Kidney capillary endothelial cell (primary cell): ENCODE measurements at regions not wholly inside any gene's neighbourhood (a gene's known extent, or its start where the extent isn't known, plus 50 kb on each side); places are given as distances from the start of the nearest gene placed in this dataset.
"Not testable (repeated sequence)": the region's sequence is repeated elsewhere in the genome, so short reads cannot be mapped to it uniquely, and the experiment has no call there.

Experiments used
- DNase-seq: peaks from one replicate; pipeline ENCODE4 v3.0.0-alpha.2; 2018; ENCODE audit warnings: low spot score

- DNase-seq: no peak
Observed at GRCh38 chr2:20499387-20499786, 52.5 kb downstream of the RHOB start.

- DNase-seq: no peak
Observed at GRCh38 chr2:20501974-20502373, 55.1 kb downstream of the RHOB start.

GRCh38 chr2:20502496-20502895, 55.6 kb downstream of the RHOB start:
- DNase-seq: not testable (repeated sequence)

GRCh38 chr2:20504174-20504573, 57.3 kb downstream of the RHOB start:
- no peak for DNase-seq

- no peak for DNase-seq
Observed at GRCh38 chr2:20506201-20506685, 59.4 kb downstream of the RHOB start.

GRCh38 chr2:20507166-20507692, 60.4 kb downstream of the RHOB start:
- no peak for DNase-seq

GRCh38 chr2:20507711-20508110, 60.8 kb downstream of the RHOB start:
- no peak for DNase-seq

GRCh38 chr2:20509301-20509769, 62.5 kb downstream of the RHOB start:
- DNase-seq: no peak

GRCh38 chr2:20509770-20510490, 63.1 kb downstream of the RHOB start:
- DNase-seq: no peak

- no peak for DNase-seq
Observed at GRCh38 chr2:20511130-20511529, 64.3 kb downstream of the RHOB start.

- no peak for DNase-seq
Observed at GRCh38 chr2:20512061-20512605, 65.3 kb downstream of the RHOB start.

GRCh38 chr2:20513946-20514345, 67.1 kb downstream of the RHOB start:
- DNase-seq: no peak

- DNase-seq: peak; percentile 93
Observed at GRCh38 chr2:20514596-20515269, 67.9 kb downstream of the RHOB start.

GRCh38 chr2:20515290-20516220, 68.7 kb downstream of the RHOB start:
- no peak for DNase-seq

- DNase-seq: no peak
Observed at GRCh38 chr2:20516291-20516645, 69.4 kb downstream of the RHOB start.

- no peak for DNase-seq
Observed at GRCh38 chr2:20516646-20517341, 69.9 kb downstream of the RHOB start.

- no peak for DNase-seq
Observed at GRCh38 chr2:20519309-20519708, 72.4 kb downstream of the RHOB start.

GRCh38 chr2:20520128-20520527, 73.3 kb downstream of the RHOB start:
- no peak for DNase-seq

- DNase-seq: no peak
Observed at GRCh38 chr2:20521193-20521592, 74.3 kb downstream of the RHOB start.

GRCh38 chr2:20521682-20522189, 74.9 kb downstream of the RHOB start:
- DNase-seq: no peak
